ENCODE measurements at regions not wholly inside any gene's neighbourhood (a gene's known extent, or its start where the extent isn't known, plus 50 kb on each side); places are given as distances from the start of the nearest gene placed in this dataset.

GRCh38 chr15:91704343-91704742 lies 149.2 kb upstream of the SLCO3A1 start:
- intact Hi-C loops (cut with DNase I; ENCODE audit: low total_unique reads), result loop anchor here (10.0 kb wide), 1 partner anchor 240 kb away; no protein-coding TSS in a partner anchor
- Histone ChIP-seq H3K4me1 (peaks cover 0 to 4% of the 10 kb centered on the region in 2 donors), H3K4me3 (no peak overlapping the region), H3K27me3 (no peaks in the 10 kb centered on the region), H3K9me3 (no peaks in the 10 kb centered on the region), H3K36me3 (no peaks in the 10 kb centered on the region), H3K27ac (no peak overlapping the region)
- DNase-seq (no peak), ATAC-seq (no peak)
- in situ Hi-C loops (cut with MboI; ENCODE audit: low sequenced_read_pairs in 4 of 4), result loop anchor here (5.0 to 25.0 kb wide), 3 partner anchors 233 to 380 kb away; no protein-coding TSS in a partner anchor
- TF ChIP-seq CTCF (IDR thresholded peaks at IDR 0.05 in 4 of 5, conservative IDR thresholded peaks at IDR 0.05 in 1 of 5) (no peak), POLR2A (IDR thresholded peaks at IDR 0.05) (no peak)

GRCh38 chr15:91706322-91707032 lies 147.0 kb upstream of the SLCO3A1 start:
- Histone ChIP-seq H3K4me3 (no peak overlapping the region), H3K27ac (no peak overlapping the region), H3K27me3 (no peaks in the 10 kb centered on the region), H3K9me3 (no peaks in the 10 kb centered on the region), H3K4me1 (peaks cover 0 to 4% of the 10 kb centered on the region in 2 donors), H3K36me3 (no peaks in the 10 kb centered on the region)
- intact Hi-C loops (cut with DNase I; ENCODE audit: low total_unique reads), result loop anchor here (1.0 to 10.0 kb wide), 4 partner anchors 146 to 403 kb away; partner anchors contain the start of gene SLCO3A1
- in situ Hi-C loops (cut with MboI; ENCODE audit: low sequenced_read_pairs in 4 of 4), result loop anchor here in 3 of 4 donors (10.0 to 25.0 kb wide), 2 partner anchors 231 to 378 kb away; no protein-coding TSS in a partner anchor
- DNase-seq, result peak; percentile 24 to 71
- TF ChIP-seq POLR2A (IDR thresholded peaks at IDR 0.05), result no peak
- TF ChIP-seq CTCF (IDR thresholded peaks at IDR 0.05 in 4 of 5, conservative IDR thresholded peaks at IDR 0.05 in 1 of 5), result peak; percentile 60 to 82 (median 72)
- ATAC-seq, result peak; percentile 73 to 76

GRCh38 chr15:91710080-91710698 lies 143.3 kb upstream of the SLCO3A1 start:
- H3K27ac ChIP-seq, result no peak overlapping the region
- TF ChIP-seq POLR2A (IDR thresholded peaks at IDR 0.05), result no peak
- no peak for TF ChIP-seq CTCF (IDR thresholded peaks at IDR 0.05 in 4 of 5, conservative IDR thresholded peaks at IDR 0.05 in 1 of 5)
- no peak for DNase-seq
- H3K9me3 ChIP-seq, result no peaks in the 10 kb centered on the region
- no peaks in the 10 kb centered on the region for H3K36me3 ChIP-seq
- ATAC-seq, result no peak
- in situ Hi-C loops (cut with MboI; ENCODE audit: low sequenced_read_pairs in 4 of 4) (loop anchor here in 1 of 4 donors (10.0 to 25.0 kb wide), 2 partner anchors 65 to 227 kb away; no protein-coding TSS in a partner anchor), intact Hi-C loops (cut with DNase I; ENCODE audit: low total_unique reads) (no loop called here)
- H3K27me3 ChIP-seq, result no peaks in the 10 kb centered on the region
- no peak overlapping the region for H3K4me3 ChIP-seq
- peaks cover 0 to 4% of the 10 kb centered on the region in 2 donors for H3K4me1 ChIP-seq

- ATAC-seq (no peak), DNase-seq (no peak)
- TF ChIP-seq POLR2A (IDR thresholded peaks at IDR 0.05) (no peak), CTCF (IDR thresholded peaks at IDR 0.05 in 4 of 5, conservative IDR thresholded peaks at IDR 0.05 in 1 of 5) (no peak)
- H3K4me3 ChIP-seq, result no peak overlapping the region
- H3K4me1 ChIP-seq, result no peaks in the 10 kb centered on the region
- H3K36me3 ChIP-seq, result no peaks in the 10 kb centered on the region
- H3K9me3 ChIP-seq, result no peaks in the 10 kb centered on the region
- intact Hi-C loops (cut with DNase I; ENCODE audit: low total_unique reads) (loop anchor here (1.0 kb wide), 1 partner anchor 8 kb away; no protein-coding TSS in a partner anchor), in situ Hi-C loops (cut with MboI; ENCODE audit: low sequenced_read_pairs in 4 of 4) (loop anchor here in 1 of 4 donors (10.0 to 25.0 kb wide), 2 partner anchors 63 to 226 kb away; no protein-coding TSS in a partner anchor)
- H3K27me3 ChIP-seq, result no peaks in the 10 kb centered on the region
- no peak overlapping the region for H3K27ac ChIP-seq
Observed at GRCh38 chr15:91711384-91712033, 142.0 kb upstream of the SLCO3A1 start.

Data from gastrocnemius medialis (tissue), 4 donors.